GOT3 (cell line): ENCODE measurements at regions not wholly inside any gene's neighbourhood (a gene's known extent, or its start where the extent isn't known, plus 50 kb on each side); places are given as distances from the start of the nearest gene placed in this dataset.

Experiments
- DNase-seq: peaks from one replicate; lab custom pipeline; 2025; ENCODE audit warnings: mixed read lengths; lab: John Stamatoyannopoulos, UW

- no peak for DNase-seq
Measured at GRCh38 chr2:9738535-9739496, 104.5 kb upstream of the TAF1B start.

- DNase-seq, result no peak
Measured at GRCh38 chr2:9739531-9739964, 103.7 kb upstream of the TAF1B start.

GRCh38 chr2:9740382-9741073 is 102.7 kb upstream of the TAF1B start:
- DNase-seq, result no peak

GRCh38 chr2:9741110-9741509 is 102.2 kb upstream of the TAF1B start:
- no peak for DNase-seq

- no peak for DNase-seq
Measured at GRCh38 chr2:9742601-9743000, 100.7 kb upstream of the TAF1B start.

GRCh38 chr2:9744256-9745004 is 98.8 kb upstream of the TAF1B start:
- no peak for DNase-seq

GRCh38 chr2:9745153-9745899 is 97.9 kb upstream of the TAF1B start:
- DNase-seq, result no peak

- no peak for DNase-seq
Measured at GRCh38 chr2:9747396-9747795, 95.9 kb upstream of the TAF1B start.

- DNase-seq, result no peak
Measured at GRCh38 chr2:9748577-9748976, 94.7 kb upstream of the TAF1B start.

- DNase-seq, result no peak
Measured at GRCh38 chr2:9749546-9750223, 93.6 kb upstream of the TAF1B start.

- DNase-seq, result no peak
Measured at GRCh38 chr2:9750224-9751215, 92.8 kb upstream of the TAF1B start.

- DNase-seq, result no peak
Measured at GRCh38 chr2:9751831-9752230, 91.4 kb upstream of the TAF1B start.

GRCh38 chr2:9752441-9753275 is 90.6 kb upstream of the TAF1B start:
- peak; percentile 40 for DNase-seq

- peak; percentile 10 for DNase-seq
Measured at GRCh38 chr2:9753276-9753600, 90.0 kb upstream of the TAF1B start.

- DNase-seq, result no peak
Measured at GRCh38 chr2:9753665-9754531, 89.4 kb upstream of the TAF1B start.

GRCh38 chr2:9754532-9754887 is 88.8 kb upstream of the TAF1B start:
- no peak for DNase-seq

- DNase-seq, result no peak
Measured at GRCh38 chr2:9755008-9755407, 88.3 kb upstream of the TAF1B start.

GRCh38 chr2:9755638-9756037 is 87.6 kb upstream of the TAF1B start:
- DNase-seq, result no peak
